H1 (cell line): ENCODE measurements at regions not wholly inside any gene's neighbourhood (a gene's known extent, or its start where the extent isn't known, plus 50 kb on each side); places are given as distances from the start of the nearest gene placed in this dataset.
"Not testable (repeated sequence)": the region's sequence is repeated elsewhere in the genome, so short reads cannot be mapped to it uniquely, and the experiment has no call there.

Source experiments
- CTCF ChIA-PET: fragments of 300-600 bp; sonication (Branson Sonifier 250); formaldehyde crosslinking; loops from one replicate; lab custom pipeline; 2021; ENCODE audit not compliant: partially characterized antibody; lab: Charles Lee
- POLR2A ChIA-PET: fragments of 300-600 bp; sonication (Branson Sonifier 250); formaldehyde crosslinking; loops from one replicate; lab custom pipeline; 2021; ENCODE audit warnings: inconsistent platforms; ENCODE audit not compliant: partially characterized antibody; lab: Charles Lee
- DNase-seq, 2 experiments: peaks; one replicate each; pipeline versions ENCODE4 v3.0.0 to v3.0.0-alpha.2; 2010 to 2022; ENCODE audit warnings: low spot score in 2 of 2, low read depth in 1 of 2, mixed read lengths in 1 of 2
- FAIRE-seq: peaks from 2 replicates; lab custom pipeline; 2011; peaks lifted over from hg19 to GRCh38; lab: Jason Lieb, UNC
- H2AFZ ChIP-seq: 2 replicates; pipeline ENCODE4 v1.8.1; 2012; ENCODE audit warnings: low read length, inconsistent platforms
- H2AK5ac ChIP-seq: 2 replicates; pipeline ENCODE4 v1.6.1; 2013; ENCODE audit warnings: low read depth, low read length
- H2BK120ac ChIP-seq: replicated peaks from 2 replicates; pipeline ENCODE3; 2013; ENCODE audit warnings: low read depth, low read length, inconsistent platforms
- H2BK12ac ChIP-seq: 2 replicates; pipeline ENCODE4 v1.6.1; 2013; ENCODE audit warnings: low read depth, low read length
- H2BK15ac ChIP-seq: 2 replicates; pipeline ENCODE4 v1.6.1; 2013; ENCODE audit warnings: low read length
- H2BK20ac ChIP-seq: 2 replicates; pipeline ENCODE4 v1.6.1; 2013; ENCODE audit warnings: low read length
- H2BK5ac ChIP-seq: 2 replicates; pipeline ENCODE4 v1.6.1; 2013; ENCODE audit warnings: low read depth, low read length
- H3K14ac ChIP-seq: 2 replicates; pipeline ENCODE4 v1.6.1; 2013; ENCODE audit warnings: inconsistent platforms; ENCODE audit not compliant: insufficient read length
- H3K18ac ChIP-seq: 2 replicates; pipeline ENCODE4 v1.6.1; 2013; ENCODE audit warnings: low read length; ENCODE audit errors: extremely low read depth
- H3K23ac ChIP-seq: 2 replicates; pipeline ENCODE4 v1.6.1; 2013; ENCODE audit warnings: inconsistent platforms; ENCODE audit not compliant: insufficient read length
- H3K23me2 ChIP-seq: 2 replicates; pipeline ENCODE4 v1.6.1; 2013; ENCODE audit warnings: low read depth, low read length
- H3K27ac ChIP-seq: 2 replicates; pipeline ENCODE4 v1.6.1; 2011; ENCODE audit warnings: low read depth, low read length, inconsistent platforms
- H3K27me3 ChIP-seq, 4 experiments: replicated peaks in 1 of 4; 1 replicate in 1 of 4; 2 replicates in 3 of 4; pipeline versions ENCODE4 v1.6.1 to v1.8.1; 2011 to 2013; ENCODE audit warnings: low read length in 3 of 4, mild to moderate bottlenecking in 3 of 4, inconsistent platforms in 2 of 4, mixed read lengths in 2 of 4, moderate library complexity in 1 of 4; ENCODE audit not compliant: control insufficient read depth in 3 of 4, insufficient read depth in 3 of 4; ENCODE audit errors: extremely low read depth in 1 of 4
- H3K36me3 ChIP-seq, 4 experiments: 2 replicates each; pipeline versions ENCODE4 v1.6.1 to v1.8.1; 2011 to 2013; ENCODE audit warnings: mild to moderate bottlenecking in 4 of 4, low read length in 3 of 4, moderate library complexity in 2 of 4, control low read depth in 1 of 4, inconsistent platforms in 1 of 4; ENCODE audit not compliant: insufficient read depth in 4 of 4, control insufficient read depth in 2 of 4
- H3K4ac ChIP-seq: replicated peaks from 2 replicates; pipeline ENCODE3; 2013; ENCODE audit warnings: low read length, low read depth, mixed read lengths, inconsistent platforms; ENCODE audit not compliant: insufficient read length
- H3K4me1 ChIP-seq, 4 experiments: replicated peaks in 1 of 4; 1 replicate in 1 of 4; 2 replicates in 3 of 4; pipeline versions ENCODE4 v1.6.1 to v1.8.1; 2011 to 2013; ENCODE audit warnings: low read length in 3 of 4, inconsistent platforms in 2 of 4, mixed read lengths in 1 of 4; ENCODE audit not compliant: insufficient read depth in 4 of 4, control insufficient read depth in 3 of 4
- H3K4me2 ChIP-seq, 2 experiments: 2 replicates each; pipeline versions ENCODE4 v1.6.1 to v1.8.1; 2011 to 2013; ENCODE audit warnings: low read depth in 2 of 2, low read length in 2 of 2, control low read depth in 1 of 2, inconsistent platforms in 1 of 2, mild to moderate bottlenecking in 1 of 2; ENCODE audit not compliant: insufficient read depth in 1 of 2
- H3K4me3 ChIP-seq, 4 experiments: fragments of 200-600, 300-600 bp in 1 of 4; sonication (generic), shearing (Covaris generic), sonication (Bioruptor Twin) in 1 of 4; 2 replicates each; pipeline versions ENCODE4 v1.5.1 to v1.8.1; 2011 to 2016; ENCODE audit warnings: low read length in 4 of 4, low read depth in 3 of 4, control low read depth in 2 of 4, inconsistent platforms in 2 of 4, mild to moderate bottlenecking in 2 of 4, mixed read lengths in 1 of 4, moderate library complexity in 1 of 4; ENCODE audit not compliant: insufficient read depth in 2 of 4; ENCODE audit errors: extremely low read depth in 1 of 4
- H3K56ac ChIP-seq: replicated peaks from 2 replicates; pipeline ENCODE3; 2013; ENCODE audit warnings: low read depth, mild to moderate bottlenecking, mixed read lengths, low read length, inconsistent platforms; ENCODE audit not compliant: insufficient read length
- H3K79me1 ChIP-seq: 2 replicates; pipeline ENCODE4 v1.6.1; 2013; ENCODE audit warnings: low read depth, low read length, control low read depth
- H3K79me2 ChIP-seq, 2 experiments: 2 replicates each; pipeline versions ENCODE4 v1.6.1 to v1.8.1; 2012 to 2013; ENCODE audit warnings: low read length in 2 of 2, mild to moderate bottlenecking in 2 of 2, inconsistent platforms in 1 of 2; ENCODE audit not compliant: insufficient read depth in 2 of 2, control insufficient read depth in 1 of 2
- H3K9ac ChIP-seq, 4 experiments: replicated peaks in 1 of 4; 1 replicate in 1 of 4; 2 replicates in 3 of 4; pipeline versions ENCODE4 v1.6.1 to v1.8.1; 2011 to 2013; ENCODE audit warnings: low read depth in 3 of 4, low read length in 3 of 4, control low read depth in 2 of 4, mild to moderate bottlenecking in 2 of 4, moderate library complexity in 2 of 4, inconsistent platforms in 1 of 4; ENCODE audit errors: extremely low read depth in 1 of 4
- H3K9me3 ChIP-seq, 2 experiments: 2 replicates each; pipeline versions ENCODE4 v1.6.1 to v1.8.1; 2012 to 2013; ENCODE audit warnings: mild to moderate bottlenecking in 2 of 2, moderate library complexity in 2 of 2, control low read depth in 1 of 2, inconsistent platforms in 1 of 2, low read depth in 1 of 2, low read length in 1 of 2, mixed read lengths in 1 of 2; ENCODE audit not compliant: insufficient read depth in 2 of 2
- H4K20me1 ChIP-seq, 2 experiments: replicated peaks in 1 of 2; 2 replicates each; pipeline versions ENCODE3 to v1.8.1; 2011 to 2013; ENCODE audit warnings: inconsistent platforms in 2 of 2, low read length in 2 of 2, mild to moderate bottlenecking in 1 of 2; ENCODE audit not compliant: insufficient read depth in 2 of 2, control insufficient read depth in 1 of 2
- H4K5ac ChIP-seq: 2 replicates; pipeline ENCODE4 v1.6.1; 2013; ENCODE audit warnings: low read length, low read depth, mixed read lengths, inconsistent platforms; ENCODE audit not compliant: insufficient read length
- H4K8ac ChIP-seq: 2 replicates; pipeline ENCODE4 v1.8.0; 2013; ENCODE audit warnings: mild to moderate bottlenecking, moderate library complexity, low read length, inconsistent platforms; ENCODE audit not compliant: insufficient read depth; ENCODE audit errors: extremely low read depth
- H4K91ac ChIP-seq: replicated peaks from 2 replicates; pipeline ENCODE3; 2013; ENCODE audit warnings: low read length, mixed read lengths, inconsistent platforms; ENCODE audit not compliant: insufficient read length
- WGBS, 2 experiments: shearing (Covaris generic) in 1 of 2; methylation state at CpG; one replicate each; pipeline versions ENCODE4 v1.1.6 to v1.1.7; 2013 to 2015; ENCODE audit warnings: low lambda C conversion rate in 2 of 2, mixed read lengths in 2 of 2, inconsistent platforms in 1 of 2, low coverage in 1 of 2, missing lambda C conversion rate in 1 of 2; ENCODE audit not compliant: insufficient replicate concordance in 2 of 2, insufficient coverage in 1 of 2, insufficient read length in 1 of 2; ENCODE audit errors: extremely low coverage in 1 of 2, missing lambda C conversion rate in 1 of 2; 5-methylcytosine and 5-hydroxymethylcytosine counted together
- TF ChIP-seq, protein P1 (sequence below): IDR thresholded peaks from 2 replicates; pipeline ENCODE4 v1.6.1; 2012; ENCODE audit warnings: inconsistent platforms

DNA sequence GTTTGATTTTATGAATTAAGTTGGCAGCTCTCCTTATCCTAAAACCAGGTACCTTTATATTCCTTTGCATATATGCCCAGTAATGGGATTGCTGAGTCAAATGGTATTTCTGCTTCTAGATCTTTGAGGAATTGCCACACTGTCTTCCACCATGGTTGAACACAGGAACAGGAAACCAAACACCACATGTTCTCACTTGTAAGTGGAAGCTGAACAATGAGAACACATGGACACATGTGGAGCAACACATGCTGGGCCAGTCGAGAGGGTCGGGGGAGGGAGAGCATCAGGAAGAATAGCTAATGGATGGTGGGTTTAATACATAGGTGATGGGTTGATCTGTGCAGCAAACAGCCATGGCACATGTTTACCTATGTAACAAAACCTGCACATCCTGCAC lies 214.6 kb downstream of the BLID start:
- H3K36me3 ChIP-seq, H3K4me2 ChIP-seq, H3K9me3 ChIP-seq, H3K18ac ChIP-seq, H3K4me3 ChIP-seq, H3K56ac ChIP-seq, H2BK12ac ChIP-seq, H2AK5ac ChIP-seq, H4K5ac ChIP-seq, H2BK20ac ChIP-seq, H2BK5ac ChIP-seq, H3K4ac ChIP-seq, FAIRE-seq, H3K23me2 ChIP-seq, DNase-seq, H3K27ac ChIP-seq, H3K4me1 ChIP-seq, H3K14ac ChIP-seq, H4K20me1 ChIP-seq, H4K8ac ChIP-seq, H2AFZ ChIP-seq, H3K23ac ChIP-seq, H2BK15ac ChIP-seq, POLR2A ChIA-PET, H3K27me3 ChIP-seq, H4K91ac ChIP-seq, H3K79me1 ChIP-seq, H3K9ac ChIP-seq, H2BK120ac ChIP-seq, H3K79me2 ChIP-seq: not testable (repeated sequence)
- CTCF ChIA-PET: interaction anchor here (0.5 kb wide), 1 partner anchor 72 kb away, joined by 3 read pairs; no protein-coding TSS in a partner anchor
- TF ChIP-seq, protein P1, sequence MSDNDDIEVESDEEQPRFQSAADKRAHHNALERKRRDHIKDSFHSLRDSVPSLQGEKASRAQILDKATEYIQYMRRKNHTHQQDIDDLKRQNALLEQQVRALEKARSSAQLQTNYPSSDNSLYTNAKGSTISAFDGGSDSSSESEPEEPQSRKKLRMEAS: peak; percentile 37; the same call in 1 of the 2 replicates
- 83% methylated on average over 2 of the region's 2 CpGs; no CpG with 5 or more reads in 1 of the 2 experiments for WGBS, 2 experiments
